WTC11 (cell line): ENCODE measurements at regions not wholly inside any gene's neighbourhood (a gene's known extent, or its start where the extent isn't known, plus 50 kb on each side); places are given as distances from the start of the nearest gene placed in this dataset.

Source experiments
- ATAC-seq: fragments of 200-7000 bp; cut with Tn5 transposase; 2 replicates; pipeline ENCODE4 v1.10.0; 2021; ENCODE audit warnings: mild to moderate bottlenecking, moderate library complexity
- CTCF ChIA-PET: fragments of 300-600 bp; sonication (Branson Sonifier 250); formaldehyde crosslinking; loops from one replicate; lab custom pipeline; 2021; ENCODE audit warnings: antibody characterized with exemption; lab: Charles Lee
- POLR2A ChIA-PET: fragments of 350-600 bp; sonication (Branson Sonifier 250); formaldehyde crosslinking; loops from one replicate; lab custom pipeline; 2021; ENCODE audit warnings: antibody characterized with exemption; lab: Charles Lee
- DNase-seq: peaks from one replicate; pipeline ENCODE4 v3.0.0; 2021; ENCODE audit warnings: low spot score
- H3K27ac Mint-ChIP-seq: 2 replicates; pipeline ENCODE4 v1.8.0; 2021; ENCODE audit warnings: mixed read lengths
- H3K27me3 Mint-ChIP-seq: 2 replicates; pipeline ENCODE4 v1.8.0; 2021; ENCODE audit warnings: low read depth, mild to moderate bottlenecking, moderate library complexity, mixed read lengths
- H3K36me3 Mint-ChIP-seq: 2 replicates; pipeline ENCODE4 v1.8.0; 2021; ENCODE audit warnings: mixed read lengths
- H3K4me1 Mint-ChIP-seq: 2 replicates; pipeline ENCODE4 v1.8.0; 2022; ENCODE audit warnings: mixed read lengths
- H3K4me3 Mint-ChIP-seq: 2 replicates; pipeline ENCODE4 v1.8.0; 2021; ENCODE audit warnings: mild to moderate bottlenecking, moderate library complexity, mixed read lengths
- H3K9me3 Mint-ChIP-seq: 2 replicates; pipeline ENCODE4 v1.8.0; 2021; ENCODE audit warnings: mixed read lengths
- ETV6 ChIP-seq: sonication (generic); formaldehyde crosslinking; IDR thresholded peaks from 2 replicates; pipeline ENCODE4 v1.8.1; 2022; ENCODE audit warnings: mild to moderate bottlenecking, missing genetic modification reagents
- FOXJ3 ChIP-seq: sonication (generic); formaldehyde crosslinking; IDR thresholded peaks from 2 replicates; pipeline ENCODE4 v1.9.0; 2021; ENCODE audit warnings: missing genetic modification reagents, mild to moderate bottlenecking, borderline replicate concordance
- GTF2I ChIP-seq: fragments of 250-450 bp; sonication (Bioruptor Pico); conservative IDR thresholded peaks from 2 replicates; pipeline ENCODE4 v1.4.0; 2021; ENCODE audit warnings: mild to moderate bottlenecking
- HMGA2 ChIP-seq: fragments of 250-450 bp; sonication (Bioruptor Pico); IDR thresholded peaks from 2 replicates; pipeline ENCODE4 v1.4.0; 2021; ENCODE audit warnings: mild to moderate bottlenecking, moderate library complexity
- JAZF1 ChIP-seq: fragments of 250-450 bp; sonication (Bioruptor Pico); IDR thresholded peaks from 2 replicates; pipeline ENCODE4 v1.9.0; 2021; ENCODE audit warnings: moderate library complexity, mild to moderate bottlenecking, inconsistent platforms
- MYBL2 ChIP-seq: sonication (generic); formaldehyde crosslinking; IDR thresholded peaks from 2 replicates; pipeline ENCODE4 v1.8.1; 2023; ENCODE audit warnings: mild to moderate bottlenecking, moderate library complexity, missing genetic modification reagents
- NFE2L1 ChIP-seq: sonication (generic); formaldehyde crosslinking; IDR thresholded peaks from 2 replicates; pipeline ENCODE4 v1.8.1; 2023; ENCODE audit warnings: missing genetic modification reagents
- NFYB ChIP-seq: sonication (generic); formaldehyde crosslinking; conservative IDR thresholded peaks from 2 replicates; pipeline ENCODE4 v1.8.0; 2022; ENCODE audit warnings: low read depth, missing genetic modification reagents
- NR1H2 ChIP-seq: sonication (generic); formaldehyde crosslinking; IDR thresholded peaks from 2 replicates; pipeline ENCODE4 v1.9.0; 2021; ENCODE audit warnings: mild to moderate bottlenecking, moderate library complexity, missing genetic modification reagents
- NR3C1 ChIP-seq: sonication (generic); formaldehyde crosslinking; conservative IDR thresholded peaks from 2 replicates; pipeline ENCODE4 v1.8.1; 2023; ENCODE audit warnings: low read depth, mild to moderate bottlenecking, missing genetic modification reagents
- OVOL2 ChIP-seq: fragments of 250-450 bp; sonication (Bioruptor Pico); IDR thresholded peaks from 2 replicates; pipeline ENCODE4 v1.9.0; 2021; ENCODE audit warnings: mild to moderate bottlenecking, borderline replicate concordance
- RELA ChIP-seq: sonication (generic); formaldehyde crosslinking; IDR thresholded peaks from 2 replicates; pipeline ENCODE4 v1.8.1; 2022; ENCODE audit warnings: missing genetic modification reagents, mild to moderate bottlenecking, borderline replicate concordance
- SMAD3 ChIP-seq: sonication (generic); formaldehyde crosslinking; IDR thresholded peaks from 2 replicates; pipeline ENCODE4 v1.8.0; 2022; ENCODE audit warnings: missing genetic modification reagents, mild to moderate bottlenecking, borderline replicate concordance
- TCF7 ChIP-seq: sonication (generic); formaldehyde crosslinking; IDR thresholded peaks from 2 replicates; pipeline ENCODE4 v1.8.0; 2022; ENCODE audit warnings: mild to moderate bottlenecking, low read depth, missing genetic modification reagents, moderate library complexity
- ZNF121 ChIP-seq: sonication (generic); formaldehyde crosslinking; IDR thresholded peaks from 2 replicates; pipeline ENCODE4 v1.8.0; 2023; ENCODE audit warnings: missing genetic modification reagents
- ZNF232 ChIP-seq: sonication (generic); formaldehyde crosslinking; IDR thresholded peaks from 2 replicates; pipeline ENCODE4 v1.8.0; 2022; ENCODE audit warnings: mild to moderate bottlenecking, missing genetic modification reagents
- ZNF416 ChIP-seq: fragments of 250-450 bp; sonication (Bioruptor Pico); IDR thresholded peaks from 2 replicates; pipeline ENCODE4 v1.9.0; 2021; ENCODE audit warnings: mild to moderate bottlenecking, inconsistent platforms
- ZNF423 ChIP-seq: fragments of 250-450 bp; sonication (Bioruptor Pico); IDR thresholded peaks from 2 replicates; pipeline ENCODE4 v2.1.2; 2022; ENCODE audit warnings: mild to moderate bottlenecking, moderate library complexity
- TF ChIP-seq, protein P1 (sequence below): fragments of 200-600 bp; IDR thresholded peaks from 2 replicates; pipeline ENCODE4 v1.8.0; 2022; ENCODE audit warnings: antibody characterized with exemption
- TF ChIP-seq, protein P2 (sequence below): sonication (generic); formaldehyde crosslinking; conservative IDR thresholded peaks from 2 replicates; pipeline ENCODE4 v1.8.1; 2022; ENCODE audit warnings: mild to moderate bottlenecking, missing genetic modification reagents
- TF ChIP-seq, protein P3 (sequence below): fragments of 250-450 bp; sonication (Bioruptor Pico); IDR thresholded peaks from 2 replicates; pipeline ENCODE4 v1.9.0; 2021; ENCODE audit warnings: mild to moderate bottlenecking
- TF ChIP-seq, protein P4 (sequence below): sonication (generic); formaldehyde crosslinking; IDR thresholded peaks from 2 replicates; pipeline ENCODE4 v1.8.1; 2023; ENCODE audit warnings: mild to moderate bottlenecking, missing genetic modification reagents
- TF ChIP-seq, protein P5 (sequence below): sonication (generic); formaldehyde crosslinking; IDR thresholded peaks from 2 replicates; pipeline ENCODE4 v1.8.0; 2022; ENCODE audit warnings: mild to moderate bottlenecking, missing genetic modification reagents
- TF ChIP-seq, protein P6 (sequence below): sonication (generic); formaldehyde crosslinking; IDR thresholded peaks from 2 replicates; pipeline ENCODE4 v1.8.1; 2023; ENCODE audit warnings: mild to moderate bottlenecking, moderate library complexity, missing genetic modification reagents
- TF ChIP-seq, protein P7 (sequence below): fragments of 250-450 bp; sonication (Bioruptor Pico); IDR thresholded peaks from 2 replicates; pipeline ENCODE4 v1.9.0; 2021; ENCODE audit warnings: mild to moderate bottlenecking

DNA sequence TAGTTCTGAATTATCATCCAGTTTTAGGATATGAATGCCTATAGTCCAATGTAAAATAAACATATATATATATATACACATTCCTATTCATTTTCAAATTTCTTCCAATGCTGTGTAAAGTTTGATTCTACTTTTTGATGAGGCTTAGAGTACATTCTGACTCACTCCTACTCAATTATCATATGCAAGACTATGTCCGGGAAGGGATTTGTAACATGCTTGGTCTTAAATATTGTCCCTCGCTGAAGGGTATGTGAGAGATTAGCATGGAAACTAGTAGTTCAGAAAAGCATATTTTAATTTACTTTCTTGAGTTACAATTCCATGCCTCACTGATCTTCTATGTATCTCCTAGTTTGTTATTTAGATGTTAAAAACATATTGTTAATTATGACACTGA lies 377.7 kb upstream of the MAP2 start:
- H3K27ac Mint-ChIP-seq: no peak overlapping the region
- ATAC-seq (no peak), DNase-seq (no peak)
- POLR2A ChIA-PET: no interaction called here
- H3K4me1 Mint-ChIP-seq: peaks cover 11% of the 10 kb centered on the region
- H3K27me3 Mint-ChIP-seq: no peaks in the 10 kb centered on the region; the same call in 1 of the 2 replicates
- TF ChIP-seq HMGA2 (CRISPR knock-in tag) (no peak), ZNF121 (no peak), NR3C1 (CRISPR knock-in tag) (no peak), NFYB (CRISPR knock-in tag) (no peak)
- TF ChIP-seq, all 79 proteins: peak for 0
- CTCF ChIA-PET: no interaction called here
- H3K4me3 Mint-ChIP-seq: no peak overlapping the region
- H3K9me3 Mint-ChIP-seq: no peaks in the 10 kb centered on the region
- H3K36me3 Mint-ChIP-seq: no peaks in the 10 kb centered on the region

DNA sequence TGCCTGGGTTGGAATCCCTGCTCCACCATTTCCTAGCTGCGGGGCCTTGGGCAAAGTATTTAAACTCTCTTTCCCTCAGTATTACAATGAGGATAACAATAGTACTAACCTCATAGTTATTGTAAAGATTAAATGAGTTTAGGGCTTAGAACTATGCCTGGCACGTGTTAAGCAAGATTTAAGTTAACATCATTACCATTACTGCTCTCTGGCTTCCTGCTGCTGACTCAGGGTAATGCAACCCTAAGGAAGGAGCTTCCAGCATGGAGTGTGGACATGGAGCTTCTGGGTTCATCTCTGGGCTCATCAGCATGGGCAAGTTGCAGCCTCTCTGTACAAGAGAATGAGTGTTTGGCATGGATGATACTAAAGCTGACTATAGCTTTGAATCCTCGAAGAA lies 374.2 kb upstream of the MAP2 start:
- no peak for DNase-seq
- ATAC-seq: peak; percentile 67
- H3K9me3 Mint-ChIP-seq: no peaks in the 10 kb centered on the region
- no peaks in the 10 kb centered on the region for H3K36me3 Mint-ChIP-seq
- TF ChIP-seq ETV6 (CRISPR knock-in tag) (no peak), ZNF232 (CRISPR knock-in tag) (no peak), OVOL2 (CRISPR knock-in tag) (no peak), JAZF1 (CRISPR knock-in tag) (no peak), MYBL2 (CRISPR knock-in tag) (no peak), GTF2I (CRISPR knock-in tag) (no peak), FOXJ3 (CRISPR knock-in tag) (no peak)
- TF ChIP-seq, protein P1, sequence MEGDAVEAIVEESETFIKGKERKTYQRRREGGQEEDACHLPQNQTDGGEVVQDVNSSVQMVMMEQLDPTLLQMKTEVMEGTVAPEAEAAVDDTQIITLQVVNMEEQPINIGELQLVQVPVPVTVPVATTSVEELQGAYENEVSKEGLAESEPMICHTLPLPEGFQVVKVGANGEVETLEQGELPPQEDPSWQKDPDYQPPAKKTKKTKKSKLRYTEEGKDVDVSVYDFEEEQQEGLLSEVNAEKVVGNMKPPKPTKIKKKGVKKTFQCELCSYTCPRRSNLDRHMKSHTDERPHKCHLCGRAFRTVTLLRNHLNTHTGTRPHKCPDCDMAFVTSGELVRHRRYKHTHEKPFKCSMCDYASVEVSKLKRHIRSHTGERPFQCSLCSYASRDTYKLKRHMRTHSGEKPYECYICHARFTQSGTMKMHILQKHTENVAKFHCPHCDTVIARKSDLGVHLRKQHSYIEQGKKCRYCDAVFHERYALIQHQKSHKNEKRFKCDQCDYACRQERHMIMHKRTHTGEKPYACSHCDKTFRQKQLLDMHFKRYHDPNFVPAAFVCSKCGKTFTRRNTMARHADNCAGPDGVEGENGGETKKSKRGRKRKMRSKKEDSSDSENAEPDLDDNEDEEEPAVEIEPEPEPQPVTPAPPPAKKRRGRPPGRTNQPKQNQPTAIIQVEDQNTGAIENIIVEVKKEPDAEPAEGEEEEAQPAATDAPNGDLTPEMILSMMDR: no peak
- TF ChIP-seq, all 79 proteins: peak for 0
- ChIA-PET POLR2A (no interaction called here), CTCF (interaction anchor here (0.6 kb wide), 1 partner anchor 772 kb away, joined by 3 read pairs; no protein-coding TSS in a partner anchor)
- peak overlapping the region; percentile 35; the same call in 1 of the 2 replicates for H3K27ac Mint-ChIP-seq
- H3K4me1 Mint-ChIP-seq: peaks cover 7% of the 10 kb centered on the region
- no peaks in the 10 kb centered on the region; the same call in 1 of the 2 replicates for H3K27me3 Mint-ChIP-seq
- no peak overlapping the region for H3K4me3 Mint-ChIP-seq

DNA sequence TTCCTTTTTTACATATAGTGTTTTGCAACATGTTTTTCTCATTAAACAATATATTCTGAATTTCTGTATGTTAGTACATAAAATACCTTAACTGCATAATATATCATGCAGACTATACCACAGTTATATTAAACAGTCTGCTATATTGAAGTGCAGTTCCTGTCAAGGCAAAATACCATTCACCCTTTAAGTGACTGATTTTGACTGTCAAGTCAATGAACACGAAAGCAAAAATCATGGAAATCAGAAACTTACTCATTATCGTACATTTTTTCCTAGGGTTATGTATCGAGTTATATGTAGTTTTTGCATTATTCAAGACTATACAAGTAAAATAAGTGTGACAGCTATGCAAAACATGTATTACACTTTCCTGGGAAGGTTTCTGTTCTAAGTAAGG lies 361.6 kb upstream of the MAP2 start:
- Mint-ChIP-seq H3K9me3 (peaks cover 3% of the 10 kb centered on the region; the same call in 1 of the 2 replicates), H3K27me3 (no peaks in the 10 kb centered on the region)
- CTCF ChIA-PET: no interaction called here
- TF ChIP-seq, protein P2, sequence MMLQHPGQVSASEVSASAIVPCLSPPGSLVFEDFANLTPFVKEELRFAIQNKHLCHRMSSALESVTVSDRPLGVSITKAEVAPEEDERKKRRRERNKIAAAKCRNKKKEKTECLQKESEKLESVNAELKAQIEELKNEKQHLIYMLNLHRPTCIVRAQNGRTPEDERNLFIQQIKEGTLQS (CRISPR knock-in tag): no peak
- TF ChIP-seq SMAD3 (CRISPR knock-in tag): no peak
- no peak for TF ChIP-seq ZNF423 (CRISPR knock-in tag)
- no peak for TF ChIP-seq TCF7 (CRISPR knock-in tag)
- no peak for TF ChIP-seq RELA (CRISPR knock-in tag)
- no peak for TF ChIP-seq OVOL2 (CRISPR knock-in tag)
- no peak for TF ChIP-seq ZNF416
- TF ChIP-seq NFE2L1 (CRISPR knock-in tag): no peak
- TF ChIP-seq, protein P3, sequence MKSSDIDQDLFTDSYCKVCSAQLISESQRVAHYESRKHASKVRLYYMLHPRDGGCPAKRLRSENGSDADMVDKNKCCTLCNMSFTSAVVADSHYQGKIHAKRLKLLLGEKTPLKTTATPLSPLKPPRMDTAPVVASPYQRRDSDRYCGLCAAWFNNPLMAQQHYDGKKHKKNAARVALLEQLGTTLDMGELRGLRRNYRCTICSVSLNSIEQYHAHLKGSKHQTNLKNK (CRISPR knock-in tag): no peak
- TF ChIP-seq, protein P4, sequence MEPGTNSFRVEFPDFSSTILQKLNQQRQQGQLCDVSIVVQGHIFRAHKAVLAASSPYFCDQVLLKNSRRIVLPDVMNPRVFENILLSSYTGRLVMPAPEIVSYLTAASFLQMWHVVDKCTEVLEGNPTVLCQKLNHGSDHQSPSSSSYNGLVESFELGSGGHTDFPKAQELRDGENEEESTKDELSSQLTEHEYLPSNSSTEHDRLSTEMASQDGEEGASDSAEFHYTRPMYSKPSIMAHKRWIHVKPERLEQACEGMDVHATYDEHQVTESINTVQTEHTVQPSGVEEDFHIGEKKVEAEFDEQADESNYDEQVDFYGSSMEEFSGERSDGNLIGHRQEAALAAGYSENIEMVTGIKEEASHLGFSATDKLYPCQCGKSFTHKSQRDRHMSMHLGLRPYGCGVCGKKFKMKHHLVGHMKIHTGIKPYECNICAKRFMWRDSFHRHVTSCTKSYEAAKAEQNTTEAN (CRISPR knock-in tag): no peak
- TF ChIP-seq NR1H2 (CRISPR knock-in tag): no peak
- TF ChIP-seq, protein P5, sequence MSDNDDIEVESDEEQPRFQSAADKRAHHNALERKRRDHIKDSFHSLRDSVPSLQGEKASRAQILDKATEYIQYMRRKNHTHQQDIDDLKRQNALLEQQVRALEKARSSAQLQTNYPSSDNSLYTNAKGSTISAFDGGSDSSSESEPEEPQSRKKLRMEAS (CRISPR knock-in tag): no peak
- TF ChIP-seq ETV6 (CRISPR knock-in tag): no peak
- TF ChIP-seq, protein P6, sequence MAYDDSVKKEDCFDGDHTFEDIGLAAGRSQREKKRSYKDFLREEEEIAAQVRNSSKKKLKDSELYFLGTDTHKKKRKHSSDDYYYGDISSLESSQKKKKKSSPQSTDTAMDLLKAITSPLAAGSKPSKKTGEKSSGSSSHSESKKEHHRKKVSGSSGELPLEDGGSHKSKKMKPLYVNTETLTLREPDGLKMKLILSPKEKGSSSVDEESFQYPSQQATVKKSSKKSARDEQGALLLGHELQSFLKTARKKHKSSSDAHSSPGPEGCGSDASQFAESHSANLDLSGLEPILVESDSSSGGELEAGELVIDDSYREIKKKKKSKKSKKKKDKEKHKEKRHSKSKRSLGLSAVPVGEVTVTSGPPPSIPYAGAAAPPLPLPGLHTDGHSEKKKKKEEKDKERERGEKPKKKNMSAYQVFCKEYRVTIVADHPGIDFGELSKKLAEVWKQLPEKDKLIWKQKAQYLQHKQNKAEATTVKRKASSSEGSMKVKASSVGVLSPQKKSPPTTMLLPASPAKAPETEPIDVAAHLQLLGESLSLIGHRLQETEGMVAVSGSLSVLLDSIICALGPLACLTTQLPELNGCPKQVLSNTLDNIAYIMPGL (CRISPR knock-in tag): no peak
- TF ChIP-seq, protein P7, sequence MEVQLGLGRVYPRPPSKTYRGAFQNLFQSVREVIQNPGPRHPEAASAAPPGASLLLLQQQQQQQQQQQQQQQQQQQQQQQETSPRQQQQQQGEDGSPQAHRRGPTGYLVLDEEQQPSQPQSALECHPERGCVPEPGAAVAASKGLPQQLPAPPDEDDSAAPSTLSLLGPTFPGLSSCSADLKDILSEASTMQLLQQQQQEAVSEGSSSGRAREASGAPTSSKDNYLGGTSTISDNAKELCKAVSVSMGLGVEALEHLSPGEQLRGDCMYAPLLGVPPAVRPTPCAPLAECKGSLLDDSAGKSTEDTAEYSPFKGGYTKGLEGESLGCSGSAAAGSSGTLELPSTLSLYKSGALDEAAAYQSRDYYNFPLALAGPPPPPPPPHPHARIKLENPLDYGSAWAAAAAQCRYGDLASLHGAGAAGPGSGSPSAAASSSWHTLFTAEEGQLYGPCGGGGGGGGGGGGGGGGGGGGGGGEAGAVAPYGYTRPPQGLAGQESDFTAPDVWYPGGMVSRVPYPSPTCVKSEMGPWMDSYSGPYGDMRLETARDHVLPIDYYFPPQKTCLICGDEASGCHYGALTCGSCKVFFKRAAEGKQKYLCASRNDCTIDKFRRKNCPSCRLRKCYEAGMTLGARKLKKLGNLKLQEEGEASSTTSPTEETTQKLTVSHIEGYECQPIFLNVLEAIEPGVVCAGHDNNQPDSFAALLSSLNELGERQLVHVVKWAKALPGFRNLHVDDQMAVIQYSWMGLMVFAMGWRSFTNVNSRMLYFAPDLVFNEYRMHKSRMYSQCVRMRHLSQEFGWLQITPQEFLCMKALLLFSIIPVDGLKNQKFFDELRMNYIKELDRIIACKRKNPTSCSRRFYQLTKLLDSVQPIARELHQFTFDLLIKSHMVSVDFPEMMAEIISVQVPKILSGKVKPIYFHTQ: no peak
- no peak for TF ChIP-seq JAZF1 (CRISPR knock-in tag)

More for the DNA sequence above, 361.6 kb upstream of the MAP2 start:
- DNase-seq (no peak), ATAC-seq (no peak)
- no peak overlapping the region for H3K27ac Mint-ChIP-seq
- peaks cover 8% of the 10 kb centered on the region for H3K4me1 Mint-ChIP-seq
- POLR2A ChIA-PET: no interaction called here
- H3K4me3 Mint-ChIP-seq: no peak overlapping the region
- H3K36me3 Mint-ChIP-seq: no peaks in the 10 kb centered on the region
